Endothelial cell of umbilical vein (primary cell): ENCODE measurements at regions not wholly inside any gene's neighbourhood (a gene's known extent, or its start where the extent isn't known, plus 50 kb on each side); places are given as distances from the start of the nearest gene placed in this dataset.

Experiments
- BruUV-seq: library from RNA; stranded (reverse); fragments of 400-500 nt; replicated peaks from 2 replicates; lab custom pipeline; 2021; lab: Mats Ljungman, UMichigan
- CTCF ChIA-PET: fragments of 300-600, 350-600 bp; sonication (Branson Sonifier 250); formaldehyde crosslinking; loops from one replicate; lab custom pipeline; 2021; ENCODE audit warnings: antibody characterized with exemption, inconsistent platforms; lab: Charles Lee
- POLR2A ChIA-PET: fragments of 300-600, 350-600 bp; sonication (Branson Sonifier 250); formaldehyde crosslinking; loops from one replicate; lab custom pipeline; 2021; ENCODE audit warnings: antibody characterized with exemption, inconsistent platforms; lab: Charles Lee
- DNase-seq: peaks from one replicate; pipeline ENCODE4 v3.0.0-alpha.2; 2011; ENCODE audit warnings: low read depth, low spot score
- FAIRE-seq: peaks from 2 replicates; lab custom pipeline; 2011; peaks lifted over from hg19 to GRCh38; lab: Jason Lieb, UNC
- H2AFZ ChIP-seq: 2 replicates; pipeline ENCODE4 v1.6.0; 2012; ENCODE audit warnings: low read depth, low read length, control low read depth, inconsistent platforms
- H3K27ac ChIP-seq: 2 replicates; pipeline ENCODE4 v1.5.1; 2011; ENCODE audit warnings: low read depth, mild to moderate bottlenecking, control low read depth, low read length, moderate library complexity; ENCODE audit not compliant: insufficient read depth
- H3K27me3 ChIP-seq, 2 experiments: 2 replicates each; pipeline versions ENCODE4 v1.6.0 to v1.6.1; 2011; ENCODE audit warnings: low read length in 2 of 2, mixed read lengths in 1 of 2; ENCODE audit not compliant: control insufficient read depth in 2 of 2, insufficient read depth in 2 of 2
- H3K36me3 ChIP-seq, 2 experiments: 2 replicates in 1 of 2; 3 replicates in 1 of 2; pipeline ENCODE4 v1.5.1; 2011; ENCODE audit warnings: low read length in 2 of 2, mild to moderate bottlenecking in 1 of 2, moderate library complexity in 1 of 2; ENCODE audit not compliant: control insufficient read depth in 2 of 2, insufficient read depth in 2 of 2; ENCODE audit errors: extremely low read depth in 1 of 2
- H3K4me1 ChIP-seq: 3 replicates; pipeline ENCODE4 v1.5.1; 2011; ENCODE audit warnings: mild to moderate bottlenecking, low read length; ENCODE audit not compliant: control insufficient read depth, insufficient read depth; ENCODE audit errors: extremely low read depth
- H3K4me2 ChIP-seq: 2 replicates; pipeline ENCODE4 v1.6.1; 2011; ENCODE audit warnings: low read length, control low read depth, mixed read lengths; ENCODE audit not compliant: insufficient read depth
- H3K4me3 ChIP-seq, 3 experiments: fragments of 200-600 bp in 1 of 3; sonication (generic), shearing (Covaris generic) in 1 of 3; replicated peaks in 1 of 3; 2 replicates each; pipeline ENCODE4 v1.5.1; 2011 to 2016; ENCODE audit warnings: control low read depth in 3 of 3, low read length in 3 of 3, mild to moderate bottlenecking in 2 of 3, inconsistent platforms in 1 of 3, low read depth in 1 of 3, moderate library complexity in 1 of 3; ENCODE audit not compliant: insufficient read depth in 1 of 3
- H3K79me2 ChIP-seq: 2 replicates; pipeline ENCODE4 v1.6.0; 2012; ENCODE audit warnings: low read length, inconsistent platforms; ENCODE audit not compliant: control insufficient read depth, insufficient read depth
- H3K9ac ChIP-seq: replicated peaks from 2 replicates; pipeline ENCODE3; 2011; ENCODE audit warnings: low read length, control low read depth; ENCODE audit not compliant: insufficient read depth; ENCODE audit errors: extremely low read depth
- H3K9me1 ChIP-seq: replicated peaks from 3 replicates; pipeline ENCODE4 v1.6.0; 2011; ENCODE audit warnings: mild to moderate bottlenecking, low read length; ENCODE audit not compliant: control insufficient read depth, insufficient read depth; ENCODE audit errors: extremely low read depth
- H3K9me3 ChIP-seq: replicated peaks from 2 replicates; pipeline ENCODE4 v1.5.1; 2012; ENCODE audit warnings: low read length, inconsistent platforms; ENCODE audit not compliant: control insufficient read depth, insufficient read depth
- H4K20me1 ChIP-seq: replicated peaks from 2 replicates; pipeline ENCODE3; 2011; ENCODE audit warnings: mild to moderate bottlenecking, low read length; ENCODE audit not compliant: control insufficient read depth, insufficient read depth; ENCODE audit errors: extremely low read depth
- EZH2 ChIP-seq: IDR thresholded peaks from 2 replicates; pipeline ENCODE4 v1.6.1; 2012; ENCODE audit warnings: borderline replicate concordance, low read depth, mild to moderate bottlenecking, moderate library complexity, low read length, inconsistent platforms; ENCODE audit not compliant: severe bottlenecking
- FOS ChIP-seq: IDR thresholded peaks from 2 replicates; pipeline ENCODE4 v1.6.1; 2011; ENCODE audit warnings: mild to moderate bottlenecking, low read length, moderate library complexity, borderline replicate concordance; ENCODE audit not compliant: insufficient read depth
- GATA2 ChIP-seq: IDR thresholded peaks from 2 replicates; pipeline ENCODE4 v1.7.0; 2011; ENCODE audit warnings: low read depth, mild to moderate bottlenecking, moderate library complexity, mixed read lengths, low read length; ENCODE audit not compliant: insufficient read length, insufficient read depth
- JUN ChIP-seq: IDR thresholded peaks from 2 replicates; pipeline ENCODE4 v1.6.1; 2011; ENCODE audit warnings: borderline replicate concordance, low read depth; ENCODE audit not compliant: insufficient read length, insufficient read depth
- MYC ChIP-seq: IDR thresholded peaks from one replicate; pipeline ENCODE4 v1.6.1; 2011; ENCODE audit warnings: mild to moderate bottlenecking, low read depth, low read length
- POLR2A ChIP-seq: IDR thresholded peaks from 2 replicates; pipeline ENCODE4 v1.6.1; 2012; ENCODE audit warnings: low read depth, mild to moderate bottlenecking, control low read depth, low read length
- POLR2AphosphoS5 ChIP-seq: IDR thresholded peaks from 2 replicates; pipeline ENCODE4 v1.6.1; 2012; ENCODE audit warnings: low read depth, mild to moderate bottlenecking, control low read depth, low read length, moderate library complexity; ENCODE audit not compliant: insufficient read depth
- dilution Hi-C: fragments of 300-500 bp; cut with MboI; formaldehyde crosslinking; loops from one replicate; pipeline ENCODE4 v1.15.0; 2019; ENCODE audit warnings: low sequenced_read_pairs; ENCODE audit not compliant: extremely low pct_ligation_motif_present
- intact Hi-C: fragments of 100-400 bp; cut with micrococcal nuclease; formaldehyde crosslinking; loops from one replicate; pipeline ENCODE4 v1.10.0; 2022
- TF ChIP-seq, protein P1 (sequence below): IDR thresholded peaks from 2 replicates; pipeline ENCODE4 v1.6.1; 2011; ENCODE audit not compliant: insufficient read depth, insufficient read length
- TF ChIP-seq, protein P2 (sequence below), 2 donors: IDR thresholded peaks; 1 replicate in 1 of 2; 2 replicates in 1 of 2; pipeline ENCODE4 v1.5.1; 2011; ENCODE audit warnings: low read length in 2 of 2, mild to moderate bottlenecking in 2 of 2, moderate library complexity in 2 of 2, control low read depth in 1 of 2, inconsistent platforms in 1 of 2, low read depth in 1 of 2; ENCODE audit not compliant: insufficient read depth in 1 of 2; ENCODE audit errors: extremely low read depth in 1 of 2

DNA sequence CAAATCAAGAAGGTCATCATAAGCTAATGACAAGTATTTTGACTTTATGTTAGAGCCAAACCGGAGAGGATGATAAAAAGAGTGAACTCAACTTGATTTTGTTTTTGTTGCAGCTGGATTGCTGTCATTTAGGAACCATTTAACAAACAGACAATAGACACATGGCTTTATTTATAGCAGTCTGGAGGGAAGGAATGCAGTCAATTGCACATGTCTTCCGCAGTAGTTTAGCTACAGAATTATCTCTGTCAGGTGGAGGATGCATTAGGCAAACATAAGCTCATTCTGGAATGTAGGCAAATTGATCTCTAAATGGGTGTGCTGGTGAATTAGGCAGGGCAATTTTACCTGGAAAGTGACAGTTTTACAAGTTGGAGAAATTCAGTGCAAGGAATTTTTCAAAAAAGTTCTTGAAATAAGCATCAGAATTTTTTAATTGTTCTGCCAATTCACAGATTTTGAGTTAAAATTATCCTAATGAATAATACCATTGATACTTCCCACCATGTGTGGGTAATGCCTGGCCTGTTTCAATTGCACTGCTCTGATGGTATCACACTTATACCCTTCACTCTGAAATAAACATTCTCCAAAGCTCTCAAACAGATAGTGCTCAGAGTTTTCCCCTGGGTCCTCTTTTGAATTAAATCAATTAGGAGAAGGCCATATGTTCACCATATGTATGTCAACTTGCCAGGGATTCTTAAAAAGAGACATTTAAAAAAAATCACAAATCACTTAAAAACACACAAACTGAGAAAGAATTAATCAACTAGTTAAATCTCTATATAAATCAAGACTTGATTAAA, 318.3 kb downstream of the NDFIP2 start:
- no TSS peak for BruUV-seq
- dilution Hi-C loops (no loop called here), intact Hi-C loops (no loop called here)
- no peaks in the 10 kb centered on the region for H3K79me2 ChIP-seq
- no peaks in the 10 kb centered on the region for H3K27me3 ChIP-seq
- no peak overlapping the region for H3K9ac ChIP-seq
- no peaks in the 10 kb centered on the region for H4K20me1 ChIP-seq
- H3K36me3 ChIP-seq = no peaks in the 10 kb centered on the region
- H2AFZ ChIP-seq = no peak overlapping the region
- no peak for FAIRE-seq
- H3K9me1 ChIP-seq = no peaks in the 10 kb centered on the region
- TF ChIP-seq POLR2AphosphoS5 (no peak), EZH2 (no peak), MYC (no peak), JUN (no peak), POLR2A (no peak), GATA2 (no peak), FOS (no peak)
- TF ChIP-seq, protein P1, sequence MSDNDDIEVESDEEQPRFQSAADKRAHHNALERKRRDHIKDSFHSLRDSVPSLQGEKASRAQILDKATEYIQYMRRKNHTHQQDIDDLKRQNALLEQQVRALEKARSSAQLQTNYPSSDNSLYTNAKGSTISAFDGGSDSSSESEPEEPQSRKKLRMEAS = no peak
- TF ChIP-seq, protein P2, sequence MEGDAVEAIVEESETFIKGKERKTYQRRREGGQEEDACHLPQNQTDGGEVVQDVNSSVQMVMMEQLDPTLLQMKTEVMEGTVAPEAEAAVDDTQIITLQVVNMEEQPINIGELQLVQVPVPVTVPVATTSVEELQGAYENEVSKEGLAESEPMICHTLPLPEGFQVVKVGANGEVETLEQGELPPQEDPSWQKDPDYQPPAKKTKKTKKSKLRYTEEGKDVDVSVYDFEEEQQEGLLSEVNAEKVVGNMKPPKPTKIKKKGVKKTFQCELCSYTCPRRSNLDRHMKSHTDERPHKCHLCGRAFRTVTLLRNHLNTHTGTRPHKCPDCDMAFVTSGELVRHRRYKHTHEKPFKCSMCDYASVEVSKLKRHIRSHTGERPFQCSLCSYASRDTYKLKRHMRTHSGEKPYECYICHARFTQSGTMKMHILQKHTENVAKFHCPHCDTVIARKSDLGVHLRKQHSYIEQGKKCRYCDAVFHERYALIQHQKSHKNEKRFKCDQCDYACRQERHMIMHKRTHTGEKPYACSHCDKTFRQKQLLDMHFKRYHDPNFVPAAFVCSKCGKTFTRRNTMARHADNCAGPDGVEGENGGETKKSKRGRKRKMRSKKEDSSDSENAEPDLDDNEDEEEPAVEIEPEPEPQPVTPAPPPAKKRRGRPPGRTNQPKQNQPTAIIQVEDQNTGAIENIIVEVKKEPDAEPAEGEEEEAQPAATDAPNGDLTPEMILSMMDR (IDR thresholded peaks at IDR 0.05; ENCODE audit: extremely low read depth in 1 of 2, insufficient read depth in 1 of 2, low read depth in 1 of 2, low read length in 2 of 2) = no peak
- H3K27ac ChIP-seq = no peak overlapping the region
- no peak overlapping the region for H3K4me3 ChIP-seq
- CTCF ChIA-PET = interaction anchor here (1.1 to 2.1 kb wide), 2 partner anchors 9 to 12 kb away, joined by 3 to 7 read pairs; no protein-coding TSS in a partner anchor
- POLR2A ChIA-PET = no interaction called here
- peaks cover 5% of the 10 kb centered on the region for H3K4me1 ChIP-seq
- no peak for DNase-seq
- no peak overlapping the region for H3K4me2 ChIP-seq
- H3K9me3 ChIP-seq = no peaks in the 10 kb centered on the region
